ENCODE measurements at regions not wholly inside any gene's neighbourhood (a gene's known extent, or its start where the extent isn't known, plus 50 kb on each side); places are given as distances from the start of the nearest gene placed in this dataset.
"Not testable (repeated sequence)": the region's sequence is repeated elsewhere in the genome, so short reads cannot be mapped to it uniquely, and the experiment has no call there.

- no peak for DNase-seq (ENCODE audit: low read depth)
Measured at GRCh38 chr2:6139142-6139541, 447.0 kb downstream of the SOX11 start.

DNA sequence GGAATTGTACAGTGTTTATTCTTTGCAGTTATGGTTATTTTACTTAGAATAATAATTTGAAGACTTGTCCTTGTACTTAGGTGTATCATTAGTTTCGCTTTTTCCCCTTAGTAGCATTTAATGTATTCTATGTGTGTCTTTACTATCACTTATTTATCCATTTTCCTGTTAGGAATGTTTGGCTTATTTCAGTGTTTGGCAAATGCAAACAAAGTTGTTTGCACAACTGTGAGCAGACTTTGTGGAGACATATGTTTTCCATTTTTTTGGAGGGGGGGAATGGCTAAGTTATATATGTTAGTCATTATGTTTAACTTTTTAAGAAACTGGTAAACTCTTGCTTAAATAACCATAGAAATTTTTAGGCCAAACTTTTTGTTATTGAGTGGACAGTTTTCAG lies 447.7 kb downstream of the SOX11 start:
- no peak for DNase-seq (ENCODE audit: low read depth)

DNA sequence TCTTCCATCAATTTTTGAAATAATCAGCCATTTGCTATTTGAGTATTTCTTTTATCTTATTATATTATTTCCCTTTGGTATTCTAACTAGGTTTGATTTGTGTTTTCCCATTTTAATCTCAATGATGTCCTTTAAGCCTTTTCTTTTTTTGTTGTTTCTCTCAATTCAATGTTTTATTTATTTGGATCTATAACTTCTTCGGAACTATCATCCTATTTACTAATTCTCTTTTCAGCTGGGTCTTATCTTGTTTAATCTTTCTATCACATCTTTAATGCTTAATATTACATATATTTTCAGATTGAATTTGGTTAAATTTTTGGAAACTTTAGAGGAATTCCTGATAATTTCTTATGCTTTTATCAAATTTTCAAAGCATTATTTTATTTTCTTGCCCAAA lies 448.3 kb downstream of the SOX11 start:
- no peak for DNase-seq (ENCODE audit: low read depth)

DNA sequence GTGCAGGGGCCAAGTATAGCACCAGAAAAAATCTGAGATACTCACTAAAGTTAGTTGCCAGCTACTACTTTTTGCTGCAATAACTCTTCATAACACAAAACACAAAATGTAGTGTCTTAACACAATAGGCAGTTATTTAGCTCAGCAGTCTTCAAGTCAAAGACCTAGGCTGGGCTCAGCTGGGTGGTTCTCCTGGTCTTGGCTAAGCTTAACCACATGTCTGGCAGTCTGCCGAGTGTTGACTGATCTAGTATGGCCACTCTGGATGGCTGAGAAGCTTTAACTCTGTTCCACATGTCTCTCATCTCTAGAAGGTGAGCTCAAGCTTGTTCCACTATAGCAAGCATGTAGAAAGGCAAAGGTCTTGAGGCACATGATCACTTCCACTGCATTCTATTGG lies 451.6 kb downstream of the SOX11 start:
- no peak for DNase-seq (ENCODE audit: low read depth)

DNA sequence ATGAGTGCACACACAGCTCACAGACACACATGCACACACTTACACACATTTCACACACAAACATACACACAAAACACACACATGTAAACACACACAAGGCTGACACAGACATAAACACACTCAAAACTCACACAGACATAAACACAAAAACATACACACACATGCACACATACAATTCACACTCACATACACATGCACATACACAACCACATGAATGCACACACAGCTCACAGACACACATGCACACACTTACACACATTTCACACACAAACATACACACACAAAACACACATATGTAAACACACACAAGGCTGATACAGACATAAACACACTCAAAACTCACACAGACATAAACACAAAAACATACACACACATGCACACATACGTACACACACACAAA lies 455.0 kb downstream of the SOX11 start:
- not testable (repeated sequence) for DNase-seq (ENCODE audit: low read depth)

DNA sequence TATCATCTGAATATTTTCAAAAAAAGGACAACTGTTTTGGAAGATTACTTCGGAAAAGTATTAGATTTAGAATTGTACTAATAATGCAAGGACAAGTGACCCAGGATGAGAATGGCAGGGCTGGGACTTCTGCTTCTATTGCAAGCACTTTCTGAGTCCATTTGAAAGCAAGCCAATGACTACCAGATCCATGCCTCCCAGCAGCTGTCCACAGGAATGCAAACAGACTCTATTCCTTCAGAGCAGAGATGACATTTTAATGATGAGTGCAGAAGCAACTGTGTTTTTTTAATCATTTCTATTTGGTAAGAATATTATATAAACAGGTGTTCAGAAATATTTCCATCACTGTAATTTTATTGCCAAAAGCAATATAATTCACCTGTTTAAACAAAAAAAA lies 456.7 kb downstream of the SOX11 start:
- DNase-seq (ENCODE audit: low read depth), result no peak

DNA sequence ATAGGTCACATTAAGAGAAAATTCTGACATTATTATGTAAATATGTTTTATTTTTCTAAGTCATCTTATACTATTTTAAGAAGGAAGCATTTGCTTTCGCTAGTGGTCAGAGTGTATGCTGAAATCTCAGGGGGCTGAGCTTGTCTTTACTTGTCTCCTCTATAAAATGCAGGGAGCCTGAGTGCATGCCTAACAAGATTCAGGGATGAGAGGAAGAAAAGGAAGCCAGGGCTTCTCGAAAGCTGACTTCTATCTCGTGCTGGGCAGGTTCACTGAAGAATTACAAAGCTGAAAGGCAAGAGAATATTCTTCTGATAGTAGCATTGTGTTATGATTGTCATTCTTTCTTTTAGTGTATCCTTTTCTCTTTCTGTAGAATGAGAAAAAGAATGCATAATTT lies 467.4 kb downstream of the SOX11 start:
- no peak for DNase-seq (ENCODE audit: low read depth)

DNA sequence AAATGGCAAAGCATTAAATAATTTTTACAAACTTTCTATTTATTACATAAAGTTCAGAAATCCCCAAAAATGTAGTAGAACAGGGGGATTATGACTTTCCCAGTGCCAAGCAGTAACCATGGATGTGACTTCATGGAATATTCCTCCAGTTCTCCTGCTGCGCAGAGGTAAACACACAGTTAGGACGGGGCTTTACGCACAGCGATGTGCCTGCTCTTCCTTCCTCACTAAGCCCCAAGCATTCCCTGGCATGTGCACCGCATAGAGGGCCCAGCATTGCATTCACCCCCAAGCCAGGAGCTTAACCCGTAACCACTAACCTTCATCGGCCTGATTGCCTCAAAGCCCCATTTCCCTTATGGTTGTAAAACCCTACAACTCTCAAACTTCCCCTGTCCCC lies 471.7 kb downstream of the SOX11 start:
- DNase-seq (ENCODE audit: low read depth), result no peak

DNA sequence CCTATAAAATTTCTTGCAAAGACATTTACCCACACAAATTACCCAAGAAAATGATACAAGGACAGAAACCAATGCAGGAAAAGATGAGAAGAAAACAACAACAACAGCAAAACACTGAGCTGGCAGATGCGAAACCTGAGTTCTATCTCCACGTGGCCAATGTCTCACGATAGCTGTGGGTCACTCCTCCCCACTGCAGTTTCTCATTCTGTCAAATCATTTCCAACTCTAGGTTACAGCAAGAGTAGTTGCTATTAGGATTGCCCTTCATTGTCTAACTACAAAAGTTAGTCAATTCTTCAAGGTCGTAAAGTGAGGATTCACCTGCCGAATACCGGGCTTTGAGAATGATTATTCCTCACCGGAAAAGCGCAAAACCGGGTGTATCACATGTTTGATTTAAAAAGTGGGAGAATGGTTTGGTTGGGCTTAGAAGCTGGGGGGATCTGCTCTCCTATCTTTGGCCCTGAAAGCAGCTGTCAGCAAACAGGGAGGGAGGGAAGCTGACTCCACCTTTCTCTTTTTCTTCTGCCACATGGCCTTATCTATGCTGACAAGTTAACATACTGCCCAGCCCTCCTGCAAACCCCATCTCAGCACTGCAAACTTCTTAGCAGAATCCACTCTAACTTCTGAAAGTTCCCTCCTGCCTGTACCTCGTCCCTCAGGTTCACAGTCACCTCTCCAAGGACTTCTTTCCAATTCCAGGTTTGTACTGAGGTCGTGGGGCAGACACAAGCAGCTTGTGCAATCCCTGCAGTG lies 473.0 kb downstream of the SOX11 start:
- no peak for DNase-seq (ENCODE audit: low read depth)

- no peak for DNase-seq (ENCODE audit: low read depth)
Measured at GRCh38 chr2:6167592-6168138, 475.5 kb downstream of the SOX11 start.

DNA sequence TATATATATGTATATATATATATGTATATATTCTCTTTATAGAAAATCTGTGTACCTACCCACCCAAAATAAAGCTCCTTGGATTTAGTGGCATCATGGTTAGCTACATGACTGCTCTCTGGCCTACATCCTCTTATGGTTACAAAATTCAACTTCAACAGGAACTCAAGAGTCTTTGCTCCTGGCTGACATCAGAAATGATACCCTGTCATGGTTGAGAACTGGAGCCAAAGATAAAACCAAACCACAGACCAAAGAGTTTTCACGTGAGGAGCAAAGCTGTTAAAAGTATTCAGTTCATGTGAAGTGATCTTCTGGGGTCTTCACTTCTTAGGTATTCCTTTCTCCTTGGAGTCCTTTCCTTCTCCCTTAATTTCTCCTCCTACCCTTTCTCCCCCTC lies 476.3 kb downstream of the SOX11 start:
- no peak for DNase-seq (ENCODE audit: low read depth)

DNA sequence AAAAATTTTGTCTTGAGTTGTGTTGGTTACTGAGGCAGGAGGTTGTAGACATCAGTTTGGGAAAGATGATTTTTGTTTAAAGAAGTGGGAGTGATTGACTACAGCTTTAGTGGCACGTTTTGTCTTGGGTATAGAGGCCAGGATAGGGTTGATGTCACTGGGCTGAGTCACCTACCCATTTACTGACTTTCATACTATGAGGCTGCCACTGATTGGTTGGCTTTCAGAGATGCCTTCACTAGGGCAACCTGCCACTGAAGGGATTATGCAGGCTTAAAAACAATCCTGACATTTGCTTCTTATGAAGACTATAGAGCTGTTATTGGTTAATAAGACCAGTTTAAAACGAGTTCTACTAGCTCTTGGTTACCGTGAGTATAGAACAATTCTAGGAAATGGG lies 479.1 kb downstream of the SOX11 start:
- DNase-seq (ENCODE audit: low read depth), result no peak

GRCh38 chr2:6177811-6178210 lies 485.6 kb downstream of the SOX11 start:
- DNase-seq (ENCODE audit: low read depth), result no peak

- no peak for DNase-seq (ENCODE audit: low read depth)
Measured at GRCh38 chr2:6181525-6181924, 489.3 kb downstream of the SOX11 start.

GRCh38 chr2:6181926-6182325 lies 489.7 kb downstream of the SOX11 start:
- no peak for DNase-seq (ENCODE audit: low read depth)

- DNase-seq (ENCODE audit: low read depth), result no peak
Measured at GRCh38 chr2:6183226-6183625, 491.0 kb downstream of the SOX11 start.

DNA sequence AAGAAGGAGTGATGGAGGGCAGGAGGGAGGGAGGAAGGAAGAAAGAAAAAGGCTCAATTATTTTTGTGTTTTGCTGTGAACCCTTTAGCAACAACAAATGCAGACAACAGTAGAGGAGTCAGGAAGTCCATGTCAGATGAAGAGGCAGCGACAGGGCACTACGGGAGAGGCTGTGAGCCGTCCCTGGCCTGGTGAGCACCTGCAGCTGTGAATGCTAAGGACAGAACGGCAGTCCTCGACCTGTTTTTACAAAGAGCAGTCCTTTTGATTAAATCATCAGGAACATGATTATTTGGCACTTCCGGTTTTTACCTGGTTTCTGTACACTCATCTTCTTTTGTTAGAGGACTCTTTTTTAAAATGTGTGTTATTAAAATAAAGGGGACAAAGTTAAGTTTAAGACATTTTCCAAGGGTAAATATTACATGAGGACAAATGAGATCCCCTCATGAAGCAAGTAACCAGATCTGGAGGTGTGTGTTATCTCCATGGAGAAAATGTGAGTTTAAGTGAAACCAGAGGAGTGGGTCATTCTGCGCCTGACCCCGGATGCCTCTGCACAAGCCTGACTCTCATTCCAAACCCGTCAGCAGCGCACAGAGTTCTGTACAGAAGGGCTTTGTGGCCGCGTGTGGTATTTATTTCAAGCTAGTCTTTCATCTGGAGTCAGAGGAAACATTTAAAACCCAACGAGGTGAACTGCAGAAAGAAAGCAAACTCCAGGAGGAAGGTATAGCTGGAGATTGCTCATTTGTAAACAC lies 492.5 kb downstream of the SOX11 start:
- no peak for DNase-seq (ENCODE audit: low read depth)

DNA sequence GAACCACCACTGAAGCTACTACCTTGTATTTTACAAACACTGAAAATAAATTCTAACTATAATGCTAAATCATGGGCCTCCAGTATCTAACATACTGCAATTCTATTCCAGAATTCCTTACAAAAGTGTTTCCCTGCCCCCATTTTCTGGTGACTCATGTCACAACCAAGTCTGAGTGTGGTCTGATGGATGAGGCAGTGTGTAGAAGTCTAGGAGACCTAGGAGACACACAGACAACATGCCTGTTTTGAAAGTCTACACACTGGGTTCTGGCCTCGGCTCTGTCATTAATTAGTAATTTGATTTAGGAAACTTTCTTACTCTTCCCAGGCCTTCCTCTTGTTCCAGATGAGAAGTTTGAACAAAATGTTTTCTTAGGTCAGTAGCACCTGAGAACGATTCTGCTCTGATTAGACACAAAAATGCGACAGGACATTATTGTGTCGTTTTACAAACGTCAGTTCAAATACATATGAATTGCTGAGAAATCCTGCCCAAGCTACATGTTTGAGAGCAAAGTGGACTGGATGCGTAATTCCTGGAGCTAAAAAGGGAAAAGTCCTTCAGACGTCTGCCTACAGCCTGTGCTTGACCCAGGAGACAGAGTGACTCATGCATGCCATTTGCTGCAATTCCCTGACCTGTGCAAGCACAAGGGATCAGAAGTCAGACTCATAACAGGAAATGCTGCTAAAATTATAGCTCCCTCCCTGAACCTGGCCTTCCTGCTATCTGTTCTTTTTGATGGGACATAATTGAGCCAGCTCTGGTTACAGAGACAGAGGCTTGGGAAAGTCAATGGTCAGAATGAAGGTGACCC lies 494.4 kb downstream of the SOX11 start:
- no peak for DNase-seq (ENCODE audit: low read depth)

GRCh38 chr2:6196449-6196848 lies 504.3 kb downstream of the SOX11 start:
- no peak for DNase-seq (ENCODE audit: low read depth)

- DNase-seq (ENCODE audit: low read depth), result not testable (repeated sequence)
Measured at GRCh38 chr2:6198370-6198919, 506.3 kb downstream of the SOX11 start.

GRCh38 chr2:6202756-6203155 lies 510.6 kb downstream of the SOX11 start:
- no peak for DNase-seq (ENCODE audit: low read depth)

DNA sequence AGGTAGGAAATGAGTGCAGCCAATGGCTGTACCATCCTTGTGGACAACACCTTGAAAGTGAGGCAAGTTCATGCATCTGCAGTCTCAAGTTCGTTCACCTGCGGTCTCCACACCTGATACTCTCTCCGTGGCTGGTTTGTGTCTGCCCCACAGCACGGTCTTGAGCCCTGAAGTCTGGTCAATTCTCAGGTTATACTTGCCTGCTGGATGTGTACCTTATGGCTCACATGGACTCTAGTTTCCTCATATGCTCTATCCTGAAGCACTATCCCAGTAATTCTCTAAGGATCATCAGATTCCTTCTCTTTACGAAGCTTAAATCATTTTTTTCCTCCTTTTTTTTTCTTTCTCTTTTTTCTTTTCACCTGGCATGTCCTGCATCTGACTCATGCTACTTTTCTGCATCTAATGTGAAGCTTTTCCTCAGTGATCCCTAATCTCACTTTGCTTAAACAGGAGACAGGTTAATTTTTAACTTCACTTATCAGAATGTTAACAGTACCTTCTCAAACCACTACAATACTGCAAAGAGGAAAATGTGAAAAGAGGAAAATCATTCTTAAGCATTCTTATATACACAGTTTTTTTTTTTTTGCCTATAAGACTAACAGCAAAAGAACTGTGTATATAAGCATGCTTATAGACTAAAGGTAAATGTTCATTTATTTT lies 511.2 kb downstream of the SOX11 start:
- DNase-seq (ENCODE audit: low read depth), result no peak

All from stimulated activated CD8-positive, alpha-beta memory T cell treated with anti-CD3 and anti-CD28 coated beads, Interleukin-4, amount 100 ng/mL, for 24 hours (primary cell).